Common myeloid progenitor, CD34-positive (primary cell): ENCODE measurements at regions not wholly inside any gene's neighbourhood (a gene's known extent, or its start where the extent isn't known, plus 50 kb on each side); places are given as distances from the start of the nearest gene placed in this dataset.

Experiments used
- CTCF ChIA-PET: fragments of 350-600 bp; sonication (Branson Sonifier 250); formaldehyde crosslinking; loops from one replicate; lab custom pipeline; 2021; ENCODE audit warnings: antibody characterized with exemption; lab: Charles Lee
- POLR2A ChIA-PET: fragments of 350-600 bp; sonication (Branson Sonifier 250); formaldehyde crosslinking; loops from one replicate; lab custom pipeline; 2021; ENCODE audit warnings: antibody characterized with exemption; lab: Charles Lee
- DNase-seq, 3 donors: peaks; one replicate each; pipeline versions ENCODE4 v3.0.0 to v3.0.0-alpha.2; 2013
- H3K27ac ChIP-seq, 2 experiments: 1 replicate in 1 of 2; 2 replicates in 1 of 2; pipeline ENCODE4 v1.7.0; 2013; ENCODE audit warnings: inconsistent platforms in 2 of 2, low read length in 2 of 2, mild to moderate bottlenecking in 2 of 2, low read depth in 1 of 2, moderate library complexity in 1 of 2; ENCODE audit not compliant: severe bottlenecking in 2 of 2, insufficient read depth in 1 of 2, poor library complexity in 1 of 2
- H3K27me3 ChIP-seq, 5 experiments: replicated peaks in 2 of 5; 1 replicate in 3 of 5; 2 replicates in 2 of 5; pipeline versions ENCODE4 v1.6.1 to v1.7.0; 2013; ENCODE audit warnings: low read length in 4 of 5, mild to moderate bottlenecking in 2 of 5, moderate library complexity in 2 of 5, inconsistent platforms in 1 of 5; ENCODE audit not compliant: insufficient read depth in 5 of 5, control insufficient read depth in 4 of 5
- H3K36me3 ChIP-seq, 4 experiments: 1 replicate in 2 of 4; 2 replicates in 2 of 4; pipeline versions ENCODE4 v1.6.1 to v1.7.0; 2013; ENCODE audit warnings: low read length in 3 of 4, control low read depth in 1 of 4, mild to moderate bottlenecking in 1 of 4; ENCODE audit not compliant: control insufficient read depth in 4 of 4, insufficient read depth in 4 of 4
- H3K4me1 ChIP-seq, 4 experiments: 1 replicate in 3 of 4; 2 replicates in 1 of 4; pipeline versions ENCODE4 v1.6.1 to v1.7.1; 2013; ENCODE audit warnings: low read length in 3 of 4, mild to moderate bottlenecking in 3 of 4, control low read depth in 1 of 4, inconsistent platforms in 1 of 4, moderate library complexity in 1 of 4; ENCODE audit not compliant: control insufficient read depth in 4 of 4, insufficient read depth in 4 of 4; ENCODE audit errors: control extremely low read depth in 1 of 4
- H3K4me3 ChIP-seq, 7 experiments: 1 replicate in 4 of 7; 2 replicates in 3 of 7; pipeline versions ENCODE4 v1.5.1 to v1.7.0; 2013; ENCODE audit warnings: mild to moderate bottlenecking in 7 of 7, low read length in 6 of 7, moderate library complexity in 6 of 7, inconsistent platforms in 2 of 7, low read depth in 2 of 7, control low read depth in 1 of 7; ENCODE audit not compliant: insufficient read depth in 4 of 7, control insufficient read depth in 1 of 7; ENCODE audit errors: extremely low read depth in 1 of 7
- H3K9me3 ChIP-seq, 5 experiments: 1 replicate in 4 of 5; 2 replicates in 1 of 5; pipeline versions ENCODE4 v1.6.1 to v1.7.1; 2013; ENCODE audit warnings: low read length in 4 of 5, mild to moderate bottlenecking in 2 of 5, inconsistent platforms in 1 of 5, low read depth in 1 of 5, moderate library complexity in 1 of 5; ENCODE audit not compliant: control insufficient read depth in 4 of 5, insufficient read depth in 2 of 5; ENCODE audit errors: control extremely low read depth in 1 of 5
- WGBS: methylation state at CpG from one replicate; pipeline ENCODE4 v1.1.5; 2013; ENCODE audit not compliant: insufficient coverage; 5-methylcytosine and 5-hydroxymethylcytosine counted together

GRCh38 chrX:8310409-8310808 lies 139.3 kb upstream of the VCX2 start:
- Histone ChIP-seq H3K9me3 (no peaks in the 10 kb centered on the region), H3K27ac (no peak overlapping the region), H3K27me3 (no peaks in the 10 kb centered on the region), H3K36me3 (no peaks in the 10 kb centered on the region), H3K4me1 (no peaks in the 10 kb centered on the region), H3K4me3 (no peak overlapping the region)
- CTCF ChIA-PET = no interaction called here
- DNase-seq = no peak
- 86% methylated on average over 3 of the region's 5 CpGs for WGBS
- POLR2A ChIA-PET = no interaction called here

GRCh38 chrX:8313844-8314243 lies 142.8 kb upstream of the VCX2 start:
- 100% methylated on average over 1 of the region's 5 CpGs for WGBS
- H3K27me3 ChIP-seq = no peaks in the 10 kb centered on the region
- no peak for DNase-seq
- H3K27ac ChIP-seq = no peak overlapping the region
- no peaks in the 10 kb centered on the region for H3K36me3 ChIP-seq
- no peaks in the 10 kb centered on the region for H3K9me3 ChIP-seq
- no peak overlapping the region for H3K4me3 ChIP-seq
- H3K4me1 ChIP-seq = no peaks in the 10 kb centered on the region
- ChIA-PET CTCF (no interaction called here), POLR2A (no interaction called here)

DNA sequence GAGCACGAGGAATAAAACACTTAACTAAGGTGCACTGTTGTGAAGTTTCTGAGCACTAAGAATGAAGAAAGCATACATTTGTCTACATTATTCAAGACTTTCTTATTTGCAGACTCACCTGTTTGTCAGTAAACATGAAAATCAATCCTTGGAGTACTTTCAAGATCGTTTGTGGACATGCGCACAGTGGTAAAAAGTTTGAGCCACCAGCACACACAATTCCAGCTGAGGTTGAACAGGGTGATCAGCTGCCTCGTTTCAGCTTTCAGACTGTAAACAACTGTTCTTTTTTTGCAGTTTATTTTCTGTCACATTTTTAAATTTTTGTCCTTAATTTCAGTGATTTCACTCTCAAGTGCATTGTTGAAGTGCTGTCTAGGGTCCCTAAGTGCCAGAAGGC lies 143.8 kb upstream of the VCX2 start:
- Histone ChIP-seq H3K9me3 (no peaks in the 10 kb centered on the region), H3K27ac (no peak overlapping the region), H3K27me3 (no peaks in the 10 kb centered on the region), H3K4me3 (no peak overlapping the region), H3K4me1 (no peaks in the 10 kb centered on the region), H3K36me3 (no peaks in the 10 kb centered on the region)
- ChIA-PET CTCF (no interaction called here), POLR2A (no interaction called here)
- 100% methylated on average over 4 of the region's 4 CpGs for WGBS
- no peak for DNase-seq

DNA sequence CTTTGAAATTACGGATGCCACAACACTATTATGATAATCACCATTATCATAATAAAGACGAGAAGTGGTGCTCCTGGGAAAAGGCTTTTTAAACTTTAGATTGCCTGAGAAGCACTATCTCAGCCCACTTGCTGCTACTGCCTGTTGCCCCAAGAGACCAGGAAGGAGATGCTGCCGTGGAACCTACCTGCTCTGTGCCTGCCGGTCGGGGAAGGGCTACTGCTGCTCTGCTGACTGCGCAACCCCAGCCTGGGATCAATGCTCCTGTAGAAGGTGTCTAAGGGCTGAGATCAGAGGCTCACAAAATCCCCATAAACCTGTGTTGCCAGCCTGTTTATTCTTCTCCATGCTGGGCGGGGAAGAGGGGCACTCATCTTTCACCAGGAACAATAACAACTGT lies 145.3 kb upstream of the VCX3B start:
- no peak for DNase-seq
- H3K4me3 ChIP-seq = no peak overlapping the region
- H3K36me3 ChIP-seq = no peaks in the 10 kb centered on the region
- H3K27me3 ChIP-seq = no peaks in the 10 kb centered on the region
- H3K27ac ChIP-seq = no peak overlapping the region
- 80% methylated on average over 7 of the region's 7 CpGs for WGBS
- no peaks in the 10 kb centered on the region for H3K4me1 ChIP-seq
- CTCF ChIA-PET = no interaction called here
- POLR2A ChIA-PET = no interaction called here
- peaks cover 0 to 4% (median 0%) of the 10 kb centered on the region in 5 experiments for H3K9me3 ChIP-seq

DNA sequence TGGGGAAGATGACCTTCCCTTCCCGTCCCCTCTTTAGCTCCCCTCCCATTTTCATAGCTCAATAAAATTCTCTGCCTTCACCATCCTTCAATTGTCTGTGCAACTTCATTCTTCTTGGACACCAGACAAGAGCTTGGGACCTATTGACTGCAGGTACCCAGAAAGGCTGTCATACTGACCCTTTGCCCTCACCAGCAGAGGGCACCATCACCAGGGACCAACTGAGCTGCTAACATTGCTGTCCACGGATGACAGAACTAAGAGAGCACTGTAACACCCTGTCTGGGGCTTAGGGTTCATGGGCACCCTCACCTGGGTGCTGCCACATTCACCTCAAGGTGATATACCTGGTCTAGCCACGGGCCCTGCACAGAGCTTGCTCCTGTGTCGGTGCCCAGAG lies 141.3 kb upstream of the VCX3B start:
- Histone ChIP-seq H3K4me1 (no peaks in the 10 kb centered on the region), H3K9me3 (peaks cover 0 to 4% (median 0%) of the 10 kb centered on the region in 5 experiments), H3K36me3 (no peaks in the 10 kb centered on the region), H3K27me3 (no peaks in the 10 kb centered on the region), H3K27ac (no peak overlapping the region), H3K4me3 (no peak overlapping the region)
- POLR2A ChIA-PET = no interaction called here
- no peak for DNase-seq
- WGBS = 78% methylated on average over 4 of the region's 4 CpGs
- CTCF ChIA-PET = no interaction called here

DNA sequence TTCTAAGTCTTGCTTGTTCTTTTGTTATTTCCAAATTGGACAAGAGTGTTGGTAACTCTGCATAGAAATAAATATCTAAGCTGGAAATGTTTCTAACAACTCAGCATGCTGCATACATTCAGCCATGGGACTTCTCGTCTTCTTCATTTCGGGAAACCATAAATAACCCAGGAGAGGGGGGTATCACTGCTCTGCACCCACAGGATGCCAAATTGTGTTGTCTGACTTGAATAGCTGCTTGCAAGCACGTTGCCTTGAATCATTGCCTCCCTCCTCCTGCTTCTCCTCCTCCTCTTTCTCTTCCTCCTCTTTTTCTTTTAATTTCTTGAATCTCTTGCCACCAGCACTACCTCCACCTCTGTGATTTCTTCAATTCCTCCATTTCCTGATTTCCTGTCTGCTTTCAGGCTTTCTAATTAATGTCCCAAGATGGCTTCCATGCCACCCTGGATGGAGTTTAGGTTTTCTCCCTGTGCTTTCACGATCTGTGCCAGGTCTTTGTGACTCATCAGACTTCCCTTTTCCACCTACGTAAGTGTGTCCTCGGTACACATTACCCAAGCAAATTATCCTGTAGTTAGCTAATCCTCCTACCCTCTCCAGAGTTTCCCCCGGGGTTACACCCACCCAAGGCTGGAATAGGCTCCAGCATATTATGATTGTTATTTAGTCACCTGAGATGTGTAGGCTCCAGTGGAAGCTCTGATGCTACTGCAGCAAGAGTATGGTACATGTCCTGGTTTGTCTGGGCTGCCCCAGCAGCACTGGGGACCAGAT lies 122.6 kb upstream of the VCX3B start:
- CTCF ChIA-PET = no interaction called here
- no peaks in the 10 kb centered on the region for H3K27me3 ChIP-seq
- peaks cover 0 to 2% (median 0%) of the 10 kb centered on the region in 5 experiments for H3K9me3 ChIP-seq
- no peaks in the 10 kb centered on the region for H3K36me3 ChIP-seq
- no peak overlapping the region for H3K4me3 ChIP-seq
- no peak for DNase-seq
- POLR2A ChIA-PET = no interaction called here
- no peaks in the 10 kb centered on the region for H3K4me1 ChIP-seq
- no peak overlapping the region for H3K27ac ChIP-seq
- WGBS = 68% methylated on average over 5 of the region's 7 CpGs

GRCh38 chrX:8345473-8345872 lies 119.2 kb upstream of the VCX3B start:
- DNase-seq = no peak
- Histone ChIP-seq H3K27me3 (no peaks in the 10 kb centered on the region), H3K9me3 (peaks cover 0 to 2% (median 0%) of the 10 kb centered on the region in 5 experiments), H3K27ac (no peak overlapping the region), H3K4me1 (no peaks in the 10 kb centered on the region), H3K36me3 (no peaks in the 10 kb centered on the region), H3K4me3 (no peak overlapping the region)
- ChIA-PET POLR2A (no interaction called here), CTCF (no interaction called here)
- WGBS = 96% methylated on average over 4 of the region's 4 CpGs
